ENCODE measurements at regions not wholly inside any gene's neighbourhood (a gene's known extent, or its start where the extent isn't known, plus 50 kb on each side); places are given as distances from the start of the nearest gene placed in this dataset.

DNA sequence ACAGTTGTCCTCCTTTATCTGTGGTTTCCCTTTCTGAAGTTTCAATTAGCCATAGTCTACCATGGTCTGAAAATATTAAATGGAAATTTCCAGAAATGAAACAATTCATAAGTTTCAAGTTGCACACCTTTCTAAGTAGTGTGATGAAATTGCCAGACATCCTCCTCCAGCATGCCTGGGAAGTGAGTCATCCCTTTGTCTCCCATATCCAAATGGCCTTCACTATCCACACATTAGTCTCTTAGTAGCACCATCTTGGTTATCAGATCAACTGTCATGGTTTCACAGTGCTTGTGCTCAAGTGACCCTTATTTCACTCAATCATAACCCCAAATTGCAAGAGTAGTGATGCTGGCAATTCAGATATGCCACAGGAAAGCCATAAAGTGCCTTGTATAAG is 83.4 kb upstream of the PPP1R9A start:
- no peak overlapping the region for H3K4me2 ChIP-seq (ENCODE audit: control insufficient read depth, insufficient read depth)
- no peak overlapping the region for H2AFZ ChIP-seq (ENCODE audit: control insufficient read depth, low read depth, low read length)
- no peaks in the 10 kb centered on the region for H3K9me3 ChIP-seq (replicated peaks; ENCODE audit: control insufficient read depth, insufficient read depth, low read length)
- no peak for TF ChIP-seq KDM1A (IDR thresholded peaks at IDR 0.05; ENCODE audit: borderline replicate concordance)
- no peak for TF ChIP-seq HDGF (IDR thresholded peaks at IDR 0.05)
- TF ChIP-seq, protein P1, sequence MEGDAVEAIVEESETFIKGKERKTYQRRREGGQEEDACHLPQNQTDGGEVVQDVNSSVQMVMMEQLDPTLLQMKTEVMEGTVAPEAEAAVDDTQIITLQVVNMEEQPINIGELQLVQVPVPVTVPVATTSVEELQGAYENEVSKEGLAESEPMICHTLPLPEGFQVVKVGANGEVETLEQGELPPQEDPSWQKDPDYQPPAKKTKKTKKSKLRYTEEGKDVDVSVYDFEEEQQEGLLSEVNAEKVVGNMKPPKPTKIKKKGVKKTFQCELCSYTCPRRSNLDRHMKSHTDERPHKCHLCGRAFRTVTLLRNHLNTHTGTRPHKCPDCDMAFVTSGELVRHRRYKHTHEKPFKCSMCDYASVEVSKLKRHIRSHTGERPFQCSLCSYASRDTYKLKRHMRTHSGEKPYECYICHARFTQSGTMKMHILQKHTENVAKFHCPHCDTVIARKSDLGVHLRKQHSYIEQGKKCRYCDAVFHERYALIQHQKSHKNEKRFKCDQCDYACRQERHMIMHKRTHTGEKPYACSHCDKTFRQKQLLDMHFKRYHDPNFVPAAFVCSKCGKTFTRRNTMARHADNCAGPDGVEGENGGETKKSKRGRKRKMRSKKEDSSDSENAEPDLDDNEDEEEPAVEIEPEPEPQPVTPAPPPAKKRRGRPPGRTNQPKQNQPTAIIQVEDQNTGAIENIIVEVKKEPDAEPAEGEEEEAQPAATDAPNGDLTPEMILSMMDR (IDR thresholded peaks at IDR 0.05 in 2 of 3, conservative IDR thresholded peaks at IDR 0.05 in 1 of 3; ENCODE audit: control insufficient read depth in 2 of 3, extremely low read depth in 1 of 3, insufficient read depth in 1 of 3, low read depth in 3 of 3, low read length in 3 of 3), result no peak
- no peak for TF ChIP-seq NR2F1 (conservative IDR thresholded peaks at IDR 0.05)
- no peak for TF ChIP-seq RFX5 (IDR thresholded peaks at IDR 0.05; ENCODE audit: low read depth, low read length)
- no peak for TF ChIP-seq ZNF217 (IDR thresholded peaks at IDR 0.05)
- no peak for TF ChIP-seq SIN3A (IDR thresholded peaks at IDR 0.05; ENCODE audit: low read depth, low read length)
- TF ChIP-seq PML (IDR thresholded peaks at IDR 0.05; ENCODE audit: low read length), result no peak
- TF ChIP-seq SMAD5 (IDR thresholded peaks at IDR 0.05; ENCODE audit: low read depth), result no peak
- TF ChIP-seq, protein P2, sequence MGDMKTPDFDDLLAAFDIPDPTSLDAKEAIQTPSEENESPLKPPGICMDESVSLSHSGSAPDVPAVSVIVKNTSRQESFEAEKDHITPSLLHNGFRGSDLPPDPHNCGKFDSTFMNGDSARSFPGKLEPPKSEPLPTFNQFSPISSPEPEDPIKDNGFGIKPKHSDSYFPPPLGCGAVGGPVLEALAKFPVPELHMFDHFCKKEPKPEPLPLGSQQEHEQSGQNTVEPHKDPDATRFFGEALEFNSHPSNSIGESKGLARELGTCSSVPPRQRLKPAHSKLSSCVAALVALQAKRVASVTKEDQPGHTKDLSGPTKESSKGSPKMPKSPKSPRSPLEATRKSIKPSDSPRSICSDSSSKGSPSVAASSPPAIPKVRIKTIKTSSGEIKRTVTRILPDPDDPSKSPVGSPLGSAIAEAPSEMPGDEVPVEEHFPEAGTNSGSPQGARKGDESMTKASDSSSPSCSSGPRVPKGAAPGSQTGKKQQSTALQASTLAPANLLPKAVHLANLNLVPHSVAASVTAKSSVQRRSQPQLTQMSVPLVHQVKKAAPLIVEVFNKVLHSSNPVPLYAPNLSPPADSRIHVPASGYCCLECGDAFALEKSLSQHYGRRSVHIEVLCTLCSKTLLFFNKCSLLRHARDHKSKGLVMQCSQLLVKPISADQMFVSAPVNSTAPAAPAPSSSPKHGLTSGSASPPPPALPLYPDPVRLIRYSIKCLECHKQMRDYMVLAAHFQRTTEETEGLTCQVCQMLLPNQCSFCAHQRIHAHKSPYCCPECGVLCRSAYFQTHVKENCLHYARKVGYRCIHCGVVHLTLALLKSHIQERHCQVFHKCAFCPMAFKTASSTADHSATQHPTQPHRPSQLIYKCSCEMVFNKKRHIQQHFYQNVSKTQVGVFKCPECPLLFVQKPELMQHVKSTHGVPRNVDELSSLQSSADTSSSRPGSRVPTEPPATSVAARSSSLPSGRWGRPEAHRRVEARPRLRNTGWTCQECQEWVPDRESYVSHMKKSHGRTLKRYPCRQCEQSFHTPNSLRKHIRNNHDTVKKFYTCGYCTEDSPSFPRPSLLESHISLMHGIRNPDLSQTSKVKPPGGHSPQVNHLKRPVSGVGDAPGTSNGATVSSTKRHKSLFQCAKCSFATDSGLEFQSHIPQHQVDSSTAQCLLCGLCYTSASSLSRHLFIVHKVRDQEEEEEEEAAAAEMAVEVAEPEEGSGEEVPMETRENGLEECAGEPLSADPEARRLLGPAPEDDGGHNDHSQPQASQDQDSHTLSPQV (IDR thresholded peaks at IDR 0.05), result no peak
- CTCF ChIA-PET, result no interaction called here
- BruUV-seq (replicated peaks), result no TSS peak
- SMC1A ChIA-PET (ENCODE audit: uncharacterized antibody, unreplicated experiment), result no interaction called here
- no peaks in the 10 kb centered on the region for H3K79me2 ChIP-seq (ENCODE audit: control insufficient read depth, insufficient read depth, low read length)
- H3K36me3 ChIP-seq (ENCODE audit: control insufficient read depth in 2 of 2, insufficient read depth in 2 of 2, low read length in 1 of 2), result no peaks in the 10 kb centered on the region
- no peak overlapping the region for H3K27ac ChIP-seq (ENCODE audit: control insufficient read depth, insufficient read depth)
- POLR2A ChIA-PET, result no interaction called here
- H4K20me1 ChIP-seq (ENCODE audit: control insufficient read depth, insufficient read depth), result no peaks in the 10 kb centered on the region
- no peak overlapping the region for H3K9ac ChIP-seq (ENCODE audit: control insufficient read depth, insufficient read depth, low read length)
- intact Hi-C loops (cut with micrococcal nuclease; ENCODE audit: unreplicated experiment), result no loop called here
- no peaks in the 10 kb centered on the region for H3K4me1 ChIP-seq (ENCODE audit: control insufficient read depth, insufficient read depth, low read length)
- no peaks in the 10 kb centered on the region for H3K27me3 ChIP-seq (replicated peaks in 1 of 2; ENCODE audit: control insufficient read depth in 2 of 2, insufficient read depth in 2 of 2, low read length in 1 of 2)
- no peak overlapping the region for H3K4me3 ChIP-seq
- FAIRE-seq (no peak), DNase-seq (ENCODE audit: low read depth, low spot score) (no peak), ATAC-seq (no peak)
- RAD21 ChIA-PET (ENCODE audit: unreplicated experiment), result no interaction called here
- in situ Hi-C loops (cut with MboI), result no loop called here

Data from GM12878 (cell line).